HG02588 (cell line): ENCODE measurements at regions not wholly inside any gene's neighbourhood (a gene's known extent, or its start where the extent isn't known, plus 50 kb on each side); places are given as distances from the start of the nearest gene placed in this dataset.

ENCODE experiments used
- ATAC-seq: cut with Tn5 transposase; IDR thresholded peaks from one replicate; pipeline ENCODE4 v1.9.1; 2021; ENCODE audit warnings: mild to moderate bottlenecking, moderate library complexity; ENCODE audit not compliant: unreplicated experiment

DNA sequence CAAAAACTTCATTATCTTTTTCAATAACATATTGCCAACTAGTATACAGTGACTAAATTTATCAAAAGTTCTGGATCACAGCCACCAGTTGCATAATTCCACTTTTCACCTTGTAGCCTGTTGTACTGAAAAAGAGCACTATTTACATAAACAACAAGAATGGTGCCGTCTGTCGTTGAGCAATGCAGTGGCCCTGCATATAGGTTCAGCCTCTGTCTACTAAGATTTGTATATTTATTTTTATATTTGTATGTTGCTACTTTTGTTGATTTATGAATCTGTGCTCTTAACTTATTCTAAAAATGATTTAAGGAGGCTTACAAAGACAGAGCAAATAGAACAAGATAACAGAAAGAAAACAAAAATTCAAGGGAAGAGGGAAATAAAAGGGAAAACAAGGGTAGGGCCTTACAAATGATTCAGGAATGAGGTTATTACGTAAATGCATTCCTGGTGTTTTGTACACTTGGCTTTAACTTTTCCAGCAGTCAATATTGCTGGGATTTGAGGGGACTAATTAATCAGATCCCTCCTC, 257.6 kb upstream of the STT3B start:
- ATAC-seq, result no peak

DNA sequence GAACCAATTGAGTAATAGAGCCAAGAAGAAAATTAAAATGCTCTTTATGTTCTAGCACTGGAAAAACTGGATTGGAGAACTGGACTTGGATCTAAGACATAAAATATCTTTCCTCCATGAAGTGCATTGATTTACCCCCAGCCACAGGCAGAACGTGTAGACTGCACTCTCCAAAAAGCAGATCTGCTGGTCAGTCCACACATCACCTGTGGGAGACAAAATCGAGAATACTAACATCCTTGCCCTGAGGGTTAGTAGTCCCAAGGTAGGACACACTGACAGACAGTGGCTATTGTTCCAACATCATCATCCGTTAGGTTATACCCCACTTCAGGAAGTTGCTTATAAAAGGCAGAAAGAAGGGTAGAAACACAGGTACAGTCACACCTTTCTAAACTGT, 257.1 kb upstream of the STT3B start:
- ATAC-seq, result no peak

DNA sequence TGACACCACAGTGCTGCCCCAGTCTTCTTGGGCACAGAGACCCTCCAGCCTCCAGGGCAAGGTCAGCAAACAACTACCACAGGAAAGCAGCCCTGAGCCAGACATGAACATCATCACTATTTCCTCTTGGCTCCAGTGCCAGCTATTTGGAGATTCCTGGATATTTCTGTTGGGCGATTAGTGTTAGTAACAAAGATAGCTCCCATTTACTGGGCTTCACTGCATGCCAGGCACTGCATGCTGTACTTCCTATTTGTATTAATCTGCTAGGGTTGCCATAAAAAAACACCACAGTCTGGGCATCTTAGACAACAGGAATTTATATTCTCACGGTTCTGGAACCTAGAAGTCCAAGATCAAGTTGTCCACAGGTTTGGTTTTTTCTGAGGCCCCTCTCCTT, 255.1 kb upstream of the STT3B start:
- ATAC-seq, result no peak

- ATAC-seq, result no peak
Measured at GRCh38 chr3:31278532-31278931, 254.2 kb upstream of the STT3B start.

GRCh38 chr3:31284776-31285175, 247.9 kb upstream of the STT3B start:
- ATAC-seq, result no peak

DNA sequence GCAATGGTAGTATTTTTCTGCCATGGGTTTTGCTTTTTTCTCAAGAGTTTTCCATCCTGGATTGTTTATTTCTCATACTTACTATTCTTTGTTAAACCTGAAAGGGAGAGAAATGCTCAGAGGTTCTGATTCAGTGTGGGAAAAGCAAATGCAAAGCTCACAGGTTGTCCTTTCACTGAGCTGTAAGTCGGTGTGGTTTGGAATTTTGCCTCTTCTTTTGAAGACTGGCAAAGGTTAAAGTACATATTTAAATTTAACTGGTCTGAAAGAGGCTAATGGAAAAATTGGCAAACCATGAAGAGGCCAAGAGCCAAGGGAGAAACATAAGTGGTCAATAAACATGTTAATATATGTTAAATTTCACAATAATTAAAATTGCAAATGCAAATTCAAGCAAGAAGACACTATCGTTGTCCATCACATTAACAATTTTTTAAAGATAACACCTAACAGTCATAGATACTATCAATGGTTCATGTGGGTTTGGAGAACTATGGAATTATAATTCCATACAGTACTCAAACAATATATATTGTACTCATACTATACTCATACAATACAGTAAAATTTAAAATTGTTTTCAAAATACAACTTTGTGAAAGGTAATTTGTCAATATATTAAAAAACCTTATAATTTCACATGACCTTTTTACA, 246.8 kb upstream of the STT3B start:
- no peak for ATAC-seq

DNA sequence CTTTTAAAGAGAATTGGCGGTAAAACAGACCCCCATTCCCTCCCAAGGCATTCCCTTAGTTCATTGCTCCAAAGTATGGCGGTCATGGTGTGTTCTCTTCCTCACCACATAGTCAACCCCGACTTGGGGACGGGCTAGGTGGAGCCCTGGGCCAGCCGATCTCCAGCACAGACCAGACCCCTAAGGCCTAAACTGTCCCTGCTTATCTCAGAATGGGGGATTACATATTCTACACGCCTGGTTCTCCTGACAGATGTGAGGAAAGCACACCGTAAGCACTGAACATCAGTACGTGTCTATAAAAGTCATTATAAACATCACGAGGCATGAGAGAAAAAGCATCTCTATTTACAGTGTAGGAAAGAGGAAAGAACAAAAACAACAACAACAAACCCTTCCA, 244.5 kb upstream of the STT3B start:
- ATAC-seq, result no peak

DNA sequence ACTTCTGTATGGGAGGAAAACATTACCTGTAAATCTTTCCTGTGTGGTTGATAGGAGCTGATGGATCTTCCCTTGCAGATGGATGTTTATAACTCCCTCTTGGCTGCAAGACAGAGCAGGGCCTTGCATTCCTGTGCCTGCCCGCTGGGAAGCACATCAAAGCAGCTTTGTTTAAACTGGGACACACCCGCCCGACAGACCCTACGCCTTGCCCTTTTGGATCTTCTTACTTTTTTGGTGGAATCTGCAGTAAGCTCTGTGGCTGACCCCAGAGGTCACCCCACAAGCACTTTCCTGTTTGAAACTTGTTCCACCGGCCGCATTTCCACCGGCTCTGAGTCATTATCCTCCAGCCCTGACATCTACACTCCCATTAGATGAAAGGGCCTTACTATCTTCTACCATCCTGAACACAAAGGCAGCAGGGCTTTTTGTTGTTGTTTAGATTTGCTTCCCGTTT, 244.1 kb upstream of the STT3B start:
- no peak for ATAC-seq

- no peak for ATAC-seq
Measured at GRCh38 chr3:31289584-31289983, 243.1 kb upstream of the STT3B start.

- no peak for ATAC-seq
Measured at GRCh38 chr3:31290046-31290445, 242.7 kb upstream of the STT3B start.

DNA sequence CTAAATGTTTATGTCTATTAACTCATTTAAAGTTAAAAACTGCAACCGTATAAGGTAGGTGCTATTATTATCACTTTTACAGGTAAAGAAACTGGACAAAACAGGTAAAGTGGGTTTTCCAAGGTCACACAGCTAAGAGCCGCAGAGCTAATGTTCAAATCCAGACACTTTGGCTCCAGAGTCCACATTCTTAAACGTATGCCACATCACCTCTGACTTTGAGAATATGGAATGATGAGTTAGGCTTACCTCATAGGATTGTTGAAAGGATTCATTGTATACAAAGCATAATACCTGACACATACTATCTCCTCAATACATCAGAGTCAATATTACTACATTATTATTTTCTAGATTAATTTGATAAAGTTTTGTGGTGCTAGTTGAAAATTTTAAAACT, 240.9 kb upstream of the STT3B start:
- ATAC-seq, result no peak

DNA sequence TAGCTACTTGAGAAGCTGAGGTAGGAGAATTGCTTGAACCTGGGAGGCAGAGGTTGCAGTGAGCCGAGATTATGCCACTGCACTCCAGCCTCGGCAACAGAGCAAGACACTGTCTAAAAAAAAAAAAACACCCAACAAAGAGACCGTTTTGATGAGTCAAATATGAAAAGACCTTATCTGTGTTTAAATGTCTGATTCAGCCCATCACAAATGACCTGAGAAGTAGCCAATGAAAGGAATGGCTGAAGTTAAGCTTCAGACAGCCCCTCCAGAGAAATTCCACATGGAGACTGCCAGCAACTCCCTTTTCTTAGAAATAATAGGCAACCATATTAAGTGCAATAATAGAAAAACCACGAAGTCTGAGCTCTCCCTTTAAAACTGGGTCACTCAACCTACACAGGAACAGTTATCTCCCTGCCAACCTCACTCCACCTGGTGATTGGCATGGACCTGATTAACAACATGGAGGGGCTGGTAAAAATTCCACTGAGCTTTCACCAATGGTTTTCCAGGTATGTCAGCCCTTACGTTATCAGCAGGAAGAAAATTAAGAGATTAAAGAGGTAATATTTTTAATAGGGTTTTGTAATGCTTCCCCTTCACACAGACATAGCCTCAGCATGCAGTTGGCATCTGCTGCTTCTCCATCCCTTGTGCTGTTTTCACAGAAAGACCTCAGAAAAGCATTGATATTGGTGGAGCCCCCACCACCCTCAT, 238.1 kb upstream of the STT3B start:
- ATAC-seq, result no peak

- ATAC-seq, result no peak
Measured at GRCh38 chr3:31295150-31295765, 237.5 kb upstream of the STT3B start.

- no peak for ATAC-seq
Measured at GRCh38 chr3:31297726-31298298, 234.9 kb upstream of the STT3B start.

DNA sequence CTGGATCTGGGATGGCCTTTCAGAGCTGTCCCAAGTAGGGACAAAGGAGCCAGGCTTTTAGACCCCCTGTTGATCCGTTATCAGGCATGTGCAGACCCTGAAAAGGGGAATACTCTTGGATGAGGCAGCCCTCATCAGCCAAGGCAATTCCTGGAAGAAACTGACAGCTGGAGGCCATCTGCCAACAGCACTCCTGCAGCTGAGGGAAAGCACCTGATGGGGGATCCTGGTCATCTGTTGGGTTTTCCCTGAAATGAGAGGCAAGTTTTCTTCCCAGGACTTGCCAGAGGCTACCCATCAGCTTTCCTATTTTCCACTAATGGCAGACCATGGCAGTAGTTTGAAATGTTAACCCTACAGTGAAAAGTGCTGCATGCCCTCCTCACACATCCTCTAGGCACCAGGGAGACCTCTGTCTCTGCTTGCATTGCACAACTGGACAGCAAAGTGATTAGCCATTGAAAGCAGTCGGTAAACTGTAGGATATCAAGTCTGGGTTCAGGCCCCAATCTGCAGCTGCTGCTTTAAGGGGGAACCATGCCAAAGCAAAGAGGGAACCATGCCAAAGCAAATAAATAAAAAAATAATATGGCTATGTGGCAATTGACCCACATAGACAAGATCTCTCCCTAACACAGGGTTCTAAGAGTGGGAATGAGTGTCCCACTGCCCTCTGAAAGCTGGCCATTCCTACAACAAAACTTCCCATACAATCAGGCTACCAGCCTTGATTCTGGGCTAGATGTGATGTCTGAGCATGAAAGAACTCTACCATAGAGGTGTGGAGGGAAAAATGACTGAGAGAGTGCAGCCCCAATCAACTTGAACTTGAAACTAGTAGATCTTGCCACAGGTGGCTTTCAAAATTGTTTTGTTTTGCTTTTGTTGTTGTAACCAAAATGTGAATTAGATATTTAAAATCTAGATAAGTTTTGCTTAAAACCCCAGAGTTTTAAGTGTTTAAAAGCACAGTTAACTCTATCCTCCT, 232.0 kb upstream of the STT3B start:
- ATAC-seq, result no peak

DNA sequence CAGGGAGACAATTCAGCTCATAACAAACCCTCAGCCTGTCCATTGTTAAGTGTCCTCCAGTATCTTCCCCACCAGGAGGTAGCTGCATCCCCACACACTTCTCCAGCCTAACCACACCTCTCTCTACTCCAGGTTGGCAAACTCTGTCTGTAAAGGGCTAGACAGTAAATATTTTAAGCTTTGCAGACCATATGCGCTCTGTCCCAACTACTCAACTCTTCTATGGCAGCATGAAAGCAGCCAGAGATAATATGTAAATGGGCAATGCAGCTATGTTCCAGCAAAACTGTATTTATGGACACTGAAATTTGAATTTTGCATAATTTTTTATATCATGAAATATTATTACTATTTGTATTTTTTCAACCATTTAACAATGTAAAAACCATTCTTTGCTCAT, 230.4 kb upstream of the STT3B start:
- ATAC-seq, result no peak

- ATAC-seq, result no peak
Measured at GRCh38 chr3:31305340-31305739, 227.4 kb upstream of the STT3B start.

DNA sequence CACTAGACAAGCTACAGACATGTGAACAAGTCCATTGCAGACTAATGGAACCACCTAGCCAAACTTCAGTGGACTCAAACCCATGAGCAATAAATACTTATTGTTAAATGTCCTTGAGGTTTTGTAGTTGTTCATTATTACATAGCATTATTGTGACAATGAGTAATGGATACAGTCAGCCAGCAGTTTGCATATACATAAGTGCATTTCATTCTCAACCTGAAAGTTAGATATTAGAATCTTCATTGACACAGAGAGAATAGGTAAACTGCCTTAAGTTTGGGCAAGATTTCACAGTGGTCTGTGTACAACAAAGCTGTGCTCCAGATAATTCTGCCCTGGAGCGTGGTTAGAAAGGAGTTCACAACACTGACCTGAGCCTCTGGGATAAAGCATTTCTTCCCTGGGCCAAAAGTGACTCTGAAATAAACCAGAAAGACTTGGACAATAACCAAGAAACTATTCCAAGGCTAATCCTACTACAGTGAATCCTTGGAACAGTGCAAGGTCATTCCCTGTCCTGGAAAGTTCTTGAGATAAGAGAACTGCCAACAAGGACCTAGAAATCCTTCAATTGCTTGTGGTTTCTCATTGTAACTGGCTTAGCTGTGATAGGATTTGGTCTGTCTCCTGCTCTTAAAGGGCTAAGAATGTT, 225.5 kb upstream of the STT3B start:
- no peak for ATAC-seq

DNA sequence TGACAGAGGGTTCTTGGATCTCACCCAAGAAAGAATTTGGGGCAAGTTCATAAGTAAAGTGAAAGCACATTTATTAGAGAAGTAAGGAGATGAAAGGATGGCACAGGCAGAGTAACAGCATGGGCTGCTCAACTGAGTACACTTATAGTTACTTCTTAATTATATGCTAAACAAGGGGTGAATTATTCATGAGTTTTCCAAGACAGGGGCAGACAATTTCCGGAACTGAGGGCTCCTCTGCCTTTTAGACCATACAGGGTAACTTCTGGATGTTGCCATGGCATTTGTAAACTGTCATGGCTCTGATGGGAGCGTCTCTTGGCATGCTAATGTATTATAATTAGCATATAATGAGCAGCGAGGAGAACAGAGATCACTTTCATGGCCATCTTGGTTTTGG, 221.2 kb upstream of the STT3B start:
- ATAC-seq, result no peak

DNA sequence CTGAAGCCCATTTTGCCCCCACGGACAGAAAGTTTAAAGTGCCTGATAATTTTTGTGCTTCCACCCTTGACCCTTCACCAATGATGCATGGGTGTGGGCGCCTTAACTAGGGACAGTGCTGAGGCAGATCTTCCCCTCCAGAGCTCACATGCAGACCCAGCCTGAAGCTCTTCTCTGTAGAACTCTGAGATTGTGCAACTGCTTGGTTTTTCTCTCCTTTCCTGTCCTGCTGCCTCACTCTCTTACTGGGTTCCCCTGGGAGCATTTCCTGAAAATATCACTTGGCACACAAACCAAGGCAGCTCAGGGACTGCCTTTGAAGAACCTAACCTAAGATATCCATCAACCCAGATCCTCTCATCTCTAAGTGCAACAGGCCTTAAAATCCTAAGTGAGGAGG, 220.3 kb upstream of the STT3B start:
- no peak for ATAC-seq
